Body of pancreas (tissue), 4 donors: ENCODE measurements at regions not wholly inside any gene's neighbourhood (a gene's known extent, or its start where the extent isn't known, plus 50 kb on each side); places are given as distances from the start of the nearest gene placed in this dataset.

Experiments
- POLR2A ChIP-seq, 3 donors: fragments of 450-650 bp; IDR thresholded peaks; one replicate each; pipeline ENCODE4 v1.6.1; 2016; ENCODE audit warnings: antibody characterized with exemption in 3 of 3, mild to moderate bottlenecking in 2 of 3
- TF ChIP-seq, protein P1 (sequence below), 7 experiments: fragments of 450-650 bp in 4 of 7; fragments of 200-600 bp in 3 of 7; sonication (generic) in 3 of 7; IDR thresholded peaks; one replicate each; pipeline ENCODE4 v1.5.1; 2016 to 2019; ENCODE audit warnings: antibody characterized with exemption in 7 of 7

- TF ChIP-seq, protein P1, sequence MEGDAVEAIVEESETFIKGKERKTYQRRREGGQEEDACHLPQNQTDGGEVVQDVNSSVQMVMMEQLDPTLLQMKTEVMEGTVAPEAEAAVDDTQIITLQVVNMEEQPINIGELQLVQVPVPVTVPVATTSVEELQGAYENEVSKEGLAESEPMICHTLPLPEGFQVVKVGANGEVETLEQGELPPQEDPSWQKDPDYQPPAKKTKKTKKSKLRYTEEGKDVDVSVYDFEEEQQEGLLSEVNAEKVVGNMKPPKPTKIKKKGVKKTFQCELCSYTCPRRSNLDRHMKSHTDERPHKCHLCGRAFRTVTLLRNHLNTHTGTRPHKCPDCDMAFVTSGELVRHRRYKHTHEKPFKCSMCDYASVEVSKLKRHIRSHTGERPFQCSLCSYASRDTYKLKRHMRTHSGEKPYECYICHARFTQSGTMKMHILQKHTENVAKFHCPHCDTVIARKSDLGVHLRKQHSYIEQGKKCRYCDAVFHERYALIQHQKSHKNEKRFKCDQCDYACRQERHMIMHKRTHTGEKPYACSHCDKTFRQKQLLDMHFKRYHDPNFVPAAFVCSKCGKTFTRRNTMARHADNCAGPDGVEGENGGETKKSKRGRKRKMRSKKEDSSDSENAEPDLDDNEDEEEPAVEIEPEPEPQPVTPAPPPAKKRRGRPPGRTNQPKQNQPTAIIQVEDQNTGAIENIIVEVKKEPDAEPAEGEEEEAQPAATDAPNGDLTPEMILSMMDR (IDR thresholded peaks at IDR 0.05) = no peak
- no peak for TF ChIP-seq POLR2A (IDR thresholded peaks at IDR 0.05)
Observed at GRCh38 chr5:136506131-136506530, 140.8 kb upstream of the TRPC7 start.
